ENCODE measurements at regions not wholly inside any gene's neighbourhood (a gene's known extent, or its start where the extent isn't known, plus 50 kb on each side); places are given as distances from the start of the nearest gene placed in this dataset.
"Not testable (repeated sequence)": the region's sequence is repeated elsewhere in the genome, so short reads cannot be mapped to it uniquely, and the experiment has no call there.

DNA sequence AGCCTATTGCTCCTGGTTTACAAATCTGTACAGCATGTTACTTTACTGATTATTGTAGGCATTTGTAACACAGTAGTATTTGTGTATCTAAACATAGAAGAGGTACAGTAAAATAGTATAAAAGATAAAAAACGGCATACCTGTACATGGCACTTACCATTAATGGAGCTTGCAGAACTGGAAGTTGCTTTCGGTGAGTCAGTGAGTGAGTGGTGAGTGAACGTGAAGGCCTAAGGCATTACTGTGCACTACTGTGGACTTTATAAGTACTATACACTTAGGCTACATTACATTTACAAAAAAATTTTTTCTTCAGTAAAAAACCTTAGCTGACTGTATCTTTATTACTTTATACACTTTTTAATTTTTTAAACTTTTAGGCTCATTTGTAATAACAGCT, 90.9 kb downstream of the RAP2B start:
- DNase-seq (ENCODE audit: low spot score in 2 of 2) (no peak), ATAC-seq (no peak)
- Mint-ChIP-seq H3K4me3 (no peak overlapping the region), H3K36me3 (no peaks in the 10 kb centered on the region), H3K27ac (no peak overlapping the region), H3K9me3 (peaks cover 2% of the 10 kb centered on the region), H3K4me1 (peaks cover 21% of the 10 kb centered on the region)

DNA sequence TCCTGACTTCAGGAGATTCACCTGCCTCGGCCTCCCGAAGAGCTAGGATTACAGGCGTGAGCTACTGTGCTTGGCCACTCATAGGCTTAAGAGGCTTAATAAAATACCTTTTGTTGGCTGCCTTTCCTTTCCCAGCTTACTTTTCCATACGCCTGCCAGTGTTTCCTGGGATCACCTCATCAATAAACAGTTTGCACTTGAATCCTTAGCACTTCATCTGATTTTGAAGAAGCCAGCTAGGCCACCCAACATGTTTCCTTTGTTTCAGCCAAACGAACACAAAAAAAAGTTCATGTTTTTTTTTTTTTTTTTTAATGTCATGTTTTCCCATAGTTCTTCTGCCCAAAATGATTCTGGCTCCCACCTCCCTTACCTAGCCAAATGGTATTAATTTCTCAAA, 92.3 kb downstream of the RAP2B start:
- no peak overlapping the region for H3K4me3 Mint-ChIP-seq
- H3K4me1 Mint-ChIP-seq: peaks cover 12% of the 10 kb centered on the region
- ATAC-seq (no peak), DNase-seq (ENCODE audit: low spot score in 2 of 2) (no peak)
- no peak overlapping the region for H3K27ac Mint-ChIP-seq
- H3K9me3 Mint-ChIP-seq: peaks cover 2% of the 10 kb centered on the region
- no peaks in the 10 kb centered on the region for H3K36me3 Mint-ChIP-seq

DNA sequence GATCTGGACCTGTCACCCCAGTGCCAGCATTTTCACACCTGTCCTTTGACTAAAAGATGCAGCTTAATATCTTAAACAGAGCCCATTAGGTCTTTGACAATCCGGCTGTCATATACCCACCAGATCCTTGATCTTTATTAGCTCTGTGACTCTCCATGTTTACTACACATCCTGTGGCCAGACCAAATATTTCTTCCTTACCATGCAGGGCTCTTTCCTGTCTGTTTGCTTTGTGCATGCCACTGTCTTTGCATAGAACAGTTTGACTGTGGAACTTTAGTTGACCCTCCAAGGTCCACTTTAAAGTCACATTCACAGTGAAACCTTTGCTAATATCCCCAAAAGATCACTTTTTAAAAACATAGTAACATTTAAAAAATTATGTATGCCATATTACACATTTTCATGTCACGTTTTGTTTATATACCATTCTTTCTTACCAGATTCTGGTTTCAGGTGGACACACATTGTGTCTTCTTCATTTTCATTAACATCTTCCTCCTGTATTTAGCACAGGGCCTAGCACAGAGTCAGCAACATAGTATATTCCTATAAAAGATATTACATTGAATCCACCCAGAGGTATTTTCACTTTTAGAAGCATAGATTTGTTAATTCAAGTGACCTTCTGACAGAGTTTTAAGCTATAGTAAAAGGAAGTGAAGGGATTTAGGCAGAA, 95.8 kb downstream of the RAP2B start:
- Mint-ChIP-seq H3K27ac (no peak overlapping the region), H3K36me3 (no peaks in the 10 kb centered on the region), H3K9me3 (no peaks in the 10 kb centered on the region), H3K4me3 (no peak overlapping the region), H3K4me1 (peaks cover 10% of the 10 kb centered on the region)
- DNase-seq (ENCODE audit: low spot score in 2 of 2) (no peak), ATAC-seq (no peak)

DNA sequence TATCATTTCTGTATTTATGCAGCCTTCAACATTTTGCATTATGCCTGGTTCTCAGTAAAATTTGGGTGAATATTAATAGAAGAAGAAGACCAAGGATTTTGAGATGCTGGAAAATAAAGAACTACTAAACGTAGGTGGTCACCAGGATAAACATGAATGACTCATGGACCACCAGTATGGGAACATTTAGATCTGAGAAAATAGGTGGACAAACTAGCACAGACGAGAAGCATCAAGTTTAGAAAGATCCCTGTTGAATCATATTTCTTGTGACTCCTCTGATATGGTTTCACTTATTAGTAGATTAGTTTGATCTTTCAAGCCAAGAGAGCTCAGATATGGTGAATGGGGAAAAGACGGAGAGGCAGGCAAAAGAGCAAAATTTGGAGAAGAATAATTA, 97.9 kb downstream of the RAP2B start:
- no peaks in the 10 kb centered on the region for H3K36me3 Mint-ChIP-seq
- H3K4me1 Mint-ChIP-seq: peaks cover 16% of the 10 kb centered on the region
- DNase-seq (ENCODE audit: low spot score in 2 of 2) (no peak), ATAC-seq (no peak)
- H3K9me3 Mint-ChIP-seq: no peaks in the 10 kb centered on the region
- H3K4me3 Mint-ChIP-seq: no peak overlapping the region
- no peak overlapping the region for H3K27ac Mint-ChIP-seq

DNA sequence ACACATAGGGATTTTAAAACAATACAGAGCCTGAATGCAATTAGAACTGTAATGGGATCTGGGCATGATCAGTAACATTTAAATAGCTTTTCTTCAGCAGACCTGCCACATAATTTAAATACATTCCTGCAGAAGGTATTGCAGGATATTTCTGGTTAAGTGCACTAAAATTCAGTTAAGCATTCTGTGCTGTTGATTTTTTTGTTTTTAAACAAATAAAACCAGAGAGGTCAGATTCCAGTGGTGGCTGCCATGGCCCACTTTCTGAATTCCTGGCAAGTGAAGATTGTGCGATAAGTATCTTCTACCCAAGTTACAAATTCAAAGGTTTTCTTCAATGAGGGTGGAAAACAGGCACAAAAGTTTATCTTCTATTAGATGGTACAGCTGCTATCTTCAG, 98.7 kb downstream of the RAP2B start:
- H3K9me3 Mint-ChIP-seq: no peaks in the 10 kb centered on the region
- ATAC-seq (no peak), DNase-seq (ENCODE audit: low spot score in 2 of 2) (no peak)
- no peak overlapping the region for H3K4me3 Mint-ChIP-seq
- H3K36me3 Mint-ChIP-seq: no peaks in the 10 kb centered on the region
- H3K4me1 Mint-ChIP-seq: peaks cover 16% of the 10 kb centered on the region
- H3K27ac Mint-ChIP-seq: no peak overlapping the region

DNA sequence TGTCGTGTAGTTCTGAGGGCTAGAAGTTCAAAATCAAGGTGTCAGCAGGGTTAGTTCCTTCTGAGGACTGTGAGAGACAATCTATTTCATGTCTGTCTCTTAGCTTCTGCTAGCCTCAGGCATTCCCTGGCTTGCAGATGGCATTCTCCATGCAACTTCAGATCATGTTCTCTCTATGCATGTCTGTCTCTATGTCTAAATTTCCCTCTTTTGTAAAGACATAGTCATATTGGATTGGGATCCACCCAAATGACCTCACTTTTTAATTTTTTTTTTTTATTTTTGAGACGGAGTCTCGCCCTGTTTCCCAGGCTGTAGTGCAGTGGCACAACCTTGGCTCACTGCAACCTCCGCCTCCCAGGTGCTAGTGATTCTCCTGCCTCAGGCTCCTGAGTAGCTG, 104.6 kb downstream of the RAP2B start:
- no peak overlapping the region for H3K4me3 Mint-ChIP-seq
- no peaks in the 10 kb centered on the region for H3K9me3 Mint-ChIP-seq
- ATAC-seq (no peak), DNase-seq (ENCODE audit: low spot score in 2 of 2) (no peak)
- no peaks in the 10 kb centered on the region for H3K36me3 Mint-ChIP-seq
- peaks cover 11% of the 10 kb centered on the region for H3K4me1 Mint-ChIP-seq
- no peak overlapping the region for H3K27ac Mint-ChIP-seq

DNA sequence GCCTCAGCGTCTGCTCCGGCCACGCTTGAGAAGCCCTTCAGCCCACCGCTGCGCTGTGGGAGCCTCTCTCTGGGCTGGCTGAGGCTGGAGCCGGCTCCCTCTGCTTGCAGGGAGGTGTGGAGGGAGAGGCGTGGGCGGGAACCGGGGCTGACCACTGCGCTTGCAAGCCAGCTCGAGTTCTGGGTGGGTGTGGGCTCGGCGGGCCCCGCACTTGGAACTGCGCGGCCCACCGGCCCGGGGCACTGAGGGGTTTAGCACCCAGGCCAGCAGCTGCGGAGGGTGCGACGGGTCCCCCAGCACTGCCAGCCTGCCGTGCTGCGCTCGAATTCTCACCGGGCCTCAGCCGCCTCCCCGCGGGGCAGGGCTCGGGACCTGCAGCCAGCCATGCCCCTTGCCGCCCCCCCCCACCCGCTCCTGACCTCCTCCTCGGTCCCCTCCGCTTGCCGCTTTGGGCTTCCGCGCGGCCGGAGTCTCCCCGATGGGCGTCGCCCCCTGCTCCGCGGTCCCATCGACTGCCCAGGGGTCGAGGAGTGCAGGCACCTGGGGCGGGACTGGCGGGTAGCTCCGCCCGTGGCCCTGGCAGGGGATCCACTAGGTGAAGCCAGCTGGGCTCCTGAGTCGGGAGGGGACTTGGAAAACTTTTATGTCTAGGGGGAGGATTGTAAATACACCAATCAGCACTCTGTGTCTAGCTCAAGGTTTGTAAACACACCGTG, 106.7 kb downstream of the RAP2B start:
- ATAC-seq: no peak
- H3K9me3 Mint-ChIP-seq: no peaks in the 10 kb centered on the region

DNA sequence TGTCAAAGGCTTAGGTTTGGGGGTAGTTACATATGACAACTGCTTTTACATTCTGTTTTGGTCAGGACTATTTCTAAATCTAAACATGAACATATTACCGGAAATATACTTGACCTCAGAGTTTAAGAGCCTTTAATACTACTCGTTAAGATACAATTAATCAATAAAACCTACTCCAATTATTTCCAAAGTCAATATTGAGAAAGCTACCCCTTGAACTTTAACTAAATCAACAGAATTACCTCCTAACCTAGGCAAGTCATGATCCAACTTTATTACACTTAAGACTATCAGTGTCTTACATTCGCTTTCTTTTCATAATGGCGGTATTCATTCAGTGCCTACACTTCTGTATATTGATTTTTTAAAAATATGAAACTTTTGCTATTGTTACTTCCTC, 107.7 kb downstream of the RAP2B start:
- no peak for ATAC-seq
- Mint-ChIP-seq H3K4me1 (peaks cover 17% of the 10 kb centered on the region), H3K4me3 (no peak overlapping the region), H3K27ac (no peak overlapping the region), H3K36me3 (no peaks in the 10 kb centered on the region), H3K9me3 (no peaks in the 10 kb centered on the region)
- no peak for DNase-seq (ENCODE audit: low spot score in 2 of 2)

More for the DNA sequence above, 106.7 kb downstream of the RAP2B start:
- H3K36me3 Mint-ChIP-seq: no peaks in the 10 kb centered on the region
- no peak overlapping the region for H3K27ac Mint-ChIP-seq
- peaks cover 23% of the 10 kb centered on the region for H3K4me1 Mint-ChIP-seq
- no peak overlapping the region for H3K4me3 Mint-ChIP-seq
- no peak for DNase-seq (ENCODE audit: low spot score in 2 of 2)

DNA sequence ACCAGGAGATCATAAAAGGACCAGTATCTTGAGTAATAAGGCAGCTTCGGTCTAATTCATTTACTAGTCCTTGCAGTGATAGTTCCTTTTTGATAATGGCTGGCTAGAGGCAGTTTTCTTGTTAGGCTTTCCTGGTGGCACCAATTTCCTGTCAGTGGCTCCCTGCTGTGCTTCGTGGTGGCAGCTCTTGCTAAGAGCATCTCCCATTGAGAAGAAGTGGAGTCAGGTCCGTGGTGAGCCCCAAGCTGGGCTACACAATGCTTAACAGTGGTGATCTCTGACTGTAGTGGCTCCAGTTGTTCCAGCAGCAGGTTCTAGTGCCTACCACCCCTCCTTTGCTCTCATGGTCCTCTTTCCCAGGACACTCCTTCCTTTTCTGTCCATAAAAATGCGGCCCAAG, 111.2 kb downstream of the RAP2B start:
- DNase-seq (ENCODE audit: low spot score in 2 of 2) (no peak), ATAC-seq (no peak)
- H3K27ac Mint-ChIP-seq: no peak overlapping the region
- H3K36me3 Mint-ChIP-seq: no peaks in the 10 kb centered on the region
- peaks cover 17% of the 10 kb centered on the region for H3K4me1 Mint-ChIP-seq
- H3K4me3 Mint-ChIP-seq: no peak overlapping the region
- no peaks in the 10 kb centered on the region for H3K9me3 Mint-ChIP-seq

DNA sequence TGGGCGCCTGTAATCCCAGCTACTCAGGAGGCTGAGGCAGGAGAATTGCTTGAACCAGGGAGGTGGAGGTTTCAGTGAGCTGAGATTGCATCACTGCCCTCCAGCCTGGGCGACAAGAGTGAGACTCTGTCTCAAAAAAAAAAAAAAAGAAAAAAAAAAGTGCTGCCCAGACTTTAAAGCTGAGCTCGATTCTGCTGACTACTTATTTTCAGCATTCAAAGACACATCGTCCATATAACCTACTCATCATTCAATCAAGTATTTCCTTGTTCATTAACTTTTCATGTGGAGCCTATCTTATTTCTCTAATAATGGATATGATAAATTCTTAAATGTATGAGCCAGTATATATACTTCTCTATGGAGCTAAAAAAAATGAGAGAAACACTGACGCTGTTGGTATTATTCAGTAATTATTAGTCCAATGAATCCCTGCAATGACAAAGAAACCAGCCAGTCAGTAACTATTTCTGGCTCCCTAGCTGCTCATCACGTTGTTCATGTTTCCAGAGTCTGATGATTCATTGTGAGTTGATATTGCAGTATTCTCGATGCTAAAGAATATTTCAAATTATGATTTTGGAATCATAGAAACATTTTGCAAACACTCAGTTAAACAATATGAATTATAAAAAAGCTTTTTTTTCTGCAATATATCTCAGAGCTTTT, 111.9 kb downstream of the RAP2B start:
- Mint-ChIP-seq H3K27ac (no peak overlapping the region), H3K36me3 (no peaks in the 10 kb centered on the region), H3K4me1 (peaks cover 17% of the 10 kb centered on the region), H3K9me3 (no peaks in the 10 kb centered on the region), H3K4me3 (no peak overlapping the region)
- ATAC-seq: no peak
- no peak for DNase-seq (ENCODE audit: low spot score in 2 of 2)

DNA sequence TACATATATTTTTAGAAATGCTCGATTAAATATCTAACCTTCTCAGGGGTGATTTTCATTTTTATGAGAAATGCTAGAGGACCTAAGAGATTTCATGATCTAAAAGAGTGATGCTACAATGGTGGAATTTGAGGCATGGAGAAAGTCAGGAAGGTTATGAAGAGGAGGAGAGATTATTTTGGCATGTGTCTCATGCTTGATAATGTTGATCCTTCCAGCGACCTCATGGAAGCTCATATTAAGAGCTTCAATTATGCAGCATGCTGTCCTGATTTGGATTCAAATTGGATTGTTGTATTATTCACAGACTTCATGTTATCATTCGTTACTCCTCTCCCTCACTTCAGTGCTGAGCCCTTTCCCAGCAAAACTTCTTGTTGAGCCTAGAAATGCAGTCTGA, 112.5 kb downstream of the RAP2B start:
- ATAC-seq (no peak), DNase-seq (ENCODE audit: low spot score in 2 of 2) (no peak)
- Mint-ChIP-seq H3K36me3 (no peaks in the 10 kb centered on the region), H3K4me3 (no peak overlapping the region), H3K9me3 (no peaks in the 10 kb centered on the region), H3K4me1 (peaks cover 17% of the 10 kb centered on the region), H3K27ac (no peak overlapping the region)

DNA sequence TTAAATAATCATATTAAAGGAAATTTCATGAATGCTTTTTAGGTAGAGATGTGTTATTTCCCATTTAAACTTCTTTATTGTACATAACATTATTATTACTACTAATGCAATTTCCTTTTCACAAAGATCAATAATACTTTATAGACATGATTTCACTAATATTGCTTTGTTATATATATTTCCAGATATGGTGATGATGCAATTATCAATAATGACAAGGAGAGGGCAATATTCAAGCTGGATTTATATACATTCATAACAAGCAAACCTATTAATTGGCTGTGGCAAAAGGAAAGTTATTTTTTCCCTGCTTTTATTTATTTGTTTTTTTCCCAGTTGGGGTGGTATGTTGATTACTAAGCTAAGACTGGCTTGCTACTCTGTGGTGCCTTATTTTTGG, 113.5 kb downstream of the RAP2B start:
- ATAC-seq: no peak
- no peak for DNase-seq (ENCODE audit: low spot score in 2 of 2)
- Mint-ChIP-seq H3K4me1 (peaks cover 17% of the 10 kb centered on the region), H3K27ac (no peak overlapping the region), H3K4me3 (no peak overlapping the region), H3K36me3 (no peaks in the 10 kb centered on the region), H3K9me3 (no peaks in the 10 kb centered on the region)

DNA sequence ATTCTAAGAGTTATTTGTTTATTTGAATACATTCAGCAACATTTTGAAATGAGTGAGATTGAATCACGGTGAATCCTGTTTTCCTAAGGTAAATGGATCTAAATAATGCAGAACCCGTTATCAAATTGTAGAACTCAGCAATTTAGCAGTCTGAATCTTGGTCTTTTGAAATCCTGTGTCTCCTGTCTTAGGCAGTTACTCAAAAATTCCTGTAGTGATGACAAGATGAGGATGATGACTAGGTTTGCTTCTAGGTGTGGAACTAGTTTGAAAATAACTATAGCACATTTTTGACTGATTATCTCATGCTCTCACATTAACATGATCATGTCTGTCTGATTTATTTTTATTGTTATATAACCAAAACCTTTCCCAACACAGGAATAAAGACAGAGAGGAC, 115.0 kb downstream of the RAP2B start:
- H3K36me3 Mint-ChIP-seq: no peaks in the 10 kb centered on the region

DNA sequence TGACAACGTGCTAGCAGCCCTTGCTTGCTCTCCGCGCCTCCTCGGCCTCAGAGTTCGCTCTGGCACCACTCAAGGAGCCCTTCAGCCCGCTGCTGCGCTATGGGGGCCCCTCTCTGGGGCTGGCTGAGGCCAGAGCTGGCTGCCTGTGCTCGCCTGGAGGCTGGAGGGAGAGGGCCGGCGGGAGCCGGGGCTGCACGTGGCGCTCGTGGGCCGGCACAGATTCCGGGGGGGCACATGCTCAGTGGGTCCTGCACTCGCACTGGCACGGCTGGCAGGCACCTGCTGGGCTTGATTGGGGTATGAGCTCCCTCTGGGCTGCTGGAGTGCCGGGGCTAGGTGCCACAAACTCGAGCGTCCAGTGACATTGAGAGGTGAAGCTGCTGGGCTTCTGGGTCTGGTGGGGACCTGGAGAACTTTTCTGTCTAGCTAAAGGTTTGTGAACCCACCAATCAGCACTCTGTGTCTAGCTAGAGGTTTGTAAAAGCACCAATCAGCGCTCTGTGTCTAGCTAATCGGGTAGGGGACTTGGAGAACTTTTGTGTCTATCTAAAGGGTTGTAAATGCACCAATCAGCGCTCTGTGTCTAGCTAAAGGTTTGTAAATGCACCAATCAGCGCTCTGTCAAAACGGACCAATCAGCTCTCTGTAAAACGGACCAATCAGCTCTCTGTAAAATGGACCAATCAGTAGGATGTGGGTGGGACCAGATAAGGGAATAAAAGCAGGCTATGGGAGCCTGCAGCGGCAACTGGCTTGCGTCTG, 119.4 kb downstream of the RAP2B start:
- H3K27ac Mint-ChIP-seq; ATAC-seq; DNase-seq (ENCODE audit: low spot score in 2 of 2); H3K9me3 Mint-ChIP-seq; H3K4me3 Mint-ChIP-seq; H3K36me3 Mint-ChIP-seq: not testable (repeated sequence)
- H3K4me1 Mint-ChIP-seq: peaks cover 14% of the 10 kb centered on the region

More for the DNA sequence above, 115.0 kb downstream of the RAP2B start:
- no peak for DNase-seq (ENCODE audit: low spot score in 2 of 2)
- no peak for ATAC-seq
- Mint-ChIP-seq H3K4me1 (peaks cover 11% of the 10 kb centered on the region), H3K4me3 (no peak overlapping the region), H3K9me3 (no peaks in the 10 kb centered on the region), H3K27ac (no peak overlapping the region)

DNA sequence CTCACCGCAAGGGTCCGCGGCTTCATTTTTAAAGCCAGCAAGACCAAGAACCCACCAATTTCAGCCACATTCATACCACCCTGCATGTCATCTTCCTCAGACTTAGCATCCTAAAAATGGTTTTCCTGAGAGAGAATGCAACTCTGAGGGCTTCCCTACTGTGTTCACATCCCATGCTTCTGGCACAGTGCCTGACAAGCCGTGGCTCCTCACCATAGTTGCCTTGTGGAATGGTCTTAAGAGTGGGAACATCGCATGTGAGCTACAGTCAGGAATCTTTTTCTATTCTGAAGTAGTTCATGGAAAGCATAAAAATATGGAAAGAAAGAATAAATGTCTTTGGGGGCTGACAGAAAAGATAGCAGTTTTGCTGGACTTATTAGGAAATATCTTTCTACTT, 120.3 kb downstream of the RAP2B start:
- DNase-seq (ENCODE audit: low spot score in 2 of 2) (no peak), ATAC-seq (no peak)
- Mint-ChIP-seq H3K9me3 (no peaks in the 10 kb centered on the region), H3K36me3 (no peaks in the 10 kb centered on the region), H3K4me1 (peaks cover 19% of the 10 kb centered on the region), H3K4me3 (no peak overlapping the region), H3K27ac (no peak overlapping the region)
